Omental fat pad (tissue), 3 donors: ENCODE measurements at regions not wholly inside any gene's neighbourhood (a gene's known extent, or its start where the extent isn't known, plus 50 kb on each side); places are given as distances from the start of the nearest gene placed in this dataset.
"Not testable (repeated sequence)": the region's sequence is repeated elsewhere in the genome, so short reads cannot be mapped to it uniquely, and the experiment has no call there.

Source experiments
- ATAC-seq: fragments of 150-250 bp; one replicate; pipeline ENCODE4 v1.9.1; 2016; ENCODE audit warnings: mild to moderate bottlenecking, moderate library complexity; ENCODE audit not compliant: low FRiP score
- DNase-seq: peaks from one replicate; pipeline ENCODE4 v3.0.0-alpha.2; 2019; ENCODE audit warnings: low spot score
- CTCF ChIP-seq, 3 donors: fragments of 450-650 bp; IDR thresholded peaks; one replicate each; pipeline ENCODE4 v1.5.1; 2016 to 2017; ENCODE audit warnings: antibody characterized with exemption in 3 of 3, mild to moderate bottlenecking in 3 of 3, moderate library complexity in 2 of 3

GRCh38 chr12:87020071-87020470 lies 763.9 kb upstream of the MGAT4C start:
- ATAC-seq (no peak), DNase-seq (no peak)
- no peak for TF ChIP-seq CTCF (IDR thresholded peaks at IDR 0.05)

GRCh38 chr12:87015352-87015751 lies 759.2 kb upstream of the MGAT4C start:
- no peak for TF ChIP-seq CTCF (IDR thresholded peaks at IDR 0.05)
- no peak for DNase-seq
- ATAC-seq, result no peak

GRCh38 chr12:87008785-87009384 lies 752.7 kb upstream of the MGAT4C start:
- TF ChIP-seq CTCF (IDR thresholded peaks at IDR 0.05), result no peak
- DNase-seq, result no peak
- ATAC-seq, result no peak

GRCh38 chr12:87001102-87001501 lies 744.9 kb upstream of the MGAT4C start:
- DNase-seq (no peak), ATAC-seq (no peak)
- TF ChIP-seq CTCF (IDR thresholded peaks at IDR 0.05), result no peak

- no peak for TF ChIP-seq CTCF (IDR thresholded peaks at IDR 0.05)
- DNase-seq, result no peak
- ATAC-seq, result no peak
These were observed 729.1 kb upstream of the MGAT4C start for GRCh38 chr12:86985298-86985697.

- ATAC-seq, DNase-seq: not testable (repeated sequence)
These were observed 714.4 kb upstream of the MGAT4C start for GRCh38 chr12:86970595-86970994.

GRCh38 chr12:86959766-86960458 lies 703.7 kb upstream of the MGAT4C start:
- ATAC-seq (no peak), DNase-seq (no peak)
- TF ChIP-seq CTCF (IDR thresholded peaks at IDR 0.05), result no peak
